GM21515 (cell line): ENCODE measurements at regions not wholly inside any gene's neighbourhood (a gene's known extent, or its start where the extent isn't known, plus 50 kb on each side); places are given as distances from the start of the nearest gene placed in this dataset.

Experiments used
- ATAC-seq: cut with Tn5 transposase; IDR thresholded peaks from one replicate; pipeline ENCODE4 v1.9.1; 2021; ENCODE audit not compliant: unreplicated experiment

GRCh38 chr20:51269671-51270070 is 246.8 kb upstream of the KCNG1 start:
- no peak for ATAC-seq

- ATAC-seq: no peak
Observed at GRCh38 chr20:51267679-51268078, 244.8 kb upstream of the KCNG1 start.

DNA sequence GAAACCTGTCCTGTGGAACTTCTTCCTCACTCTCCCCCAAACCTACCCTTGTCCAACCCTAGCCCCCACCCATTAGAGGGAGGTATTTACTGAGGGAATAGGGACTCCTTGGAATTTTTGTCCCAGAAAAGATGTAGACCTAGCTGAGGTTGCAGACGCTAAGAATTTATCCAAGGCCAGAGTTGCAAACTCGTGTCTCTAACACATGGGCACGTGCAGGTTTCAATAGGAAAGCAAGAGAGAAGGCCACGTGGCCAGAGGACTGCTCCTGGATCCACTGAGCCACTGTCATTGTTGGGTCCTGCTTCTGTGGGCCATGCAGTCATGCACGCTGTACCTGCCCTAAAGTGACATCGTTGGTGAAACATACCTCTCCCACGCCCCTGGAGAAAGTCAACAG is 243.4 kb upstream of the KCNG1 start:
- no peak for ATAC-seq

- no peak for ATAC-seq
Observed at GRCh38 chr20:51265361-51265760, 242.5 kb upstream of the KCNG1 start.

DNA sequence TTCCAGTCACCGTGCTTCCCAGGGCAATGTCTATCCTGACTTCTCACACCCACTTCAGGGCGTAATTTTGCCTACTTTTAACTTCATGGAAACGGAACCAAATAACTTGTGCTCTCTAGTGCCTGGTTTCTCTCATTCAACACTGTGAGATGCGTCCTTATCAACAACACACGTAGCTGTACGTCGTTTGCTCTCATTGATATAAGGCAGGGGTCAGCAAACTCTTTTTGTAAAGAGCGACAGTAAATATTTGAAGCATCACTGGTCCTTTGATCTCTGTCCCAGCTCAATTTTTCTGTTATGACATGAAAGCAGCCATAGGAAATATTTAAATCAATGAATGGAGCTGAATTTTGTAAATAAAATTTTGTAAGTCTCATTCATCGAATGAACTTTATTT is 239.3 kb upstream of the KCNG1 start:
- ATAC-seq: no peak

GRCh38 chr20:51259455-51259854 is 236.5 kb upstream of the KCNG1 start:
- ATAC-seq: no peak

- ATAC-seq: no peak
Observed at GRCh38 chr20:51258582-51259165, 235.8 kb upstream of the KCNG1 start.

GRCh38 chr20:51255417-51255816 is 232.5 kb upstream of the KCNG1 start:
- no peak for ATAC-seq

- ATAC-seq: no peak
Observed at GRCh38 chr20:51253280-51253679, 230.4 kb upstream of the KCNG1 start.

GRCh38 chr20:51249781-51250180 is 226.9 kb upstream of the KCNG1 start:
- ATAC-seq: no peak

- ATAC-seq: no peak
Observed at GRCh38 chr20:51249215-51249614, 226.3 kb upstream of the KCNG1 start.

DNA sequence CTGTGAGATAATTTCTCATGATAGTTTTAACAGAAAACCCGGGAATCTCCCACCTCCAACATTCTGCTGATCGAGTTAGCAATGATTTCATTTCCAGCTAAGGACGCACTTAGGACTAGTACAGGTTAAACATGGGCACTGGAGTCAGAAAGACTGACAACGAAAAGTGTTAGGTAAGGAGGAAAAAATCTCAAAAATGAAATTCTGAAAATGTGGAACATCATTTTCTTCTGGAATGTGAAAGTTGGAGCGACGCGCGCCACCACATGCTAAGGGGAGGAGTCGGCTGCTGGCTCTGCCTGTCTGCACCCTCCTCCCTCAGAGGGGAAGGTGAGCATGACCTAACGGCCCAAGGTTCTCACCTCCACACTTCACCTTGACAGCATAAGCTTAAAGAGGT is 221.6 kb upstream of the KCNG1 start:
- ATAC-seq: no peak

DNA sequence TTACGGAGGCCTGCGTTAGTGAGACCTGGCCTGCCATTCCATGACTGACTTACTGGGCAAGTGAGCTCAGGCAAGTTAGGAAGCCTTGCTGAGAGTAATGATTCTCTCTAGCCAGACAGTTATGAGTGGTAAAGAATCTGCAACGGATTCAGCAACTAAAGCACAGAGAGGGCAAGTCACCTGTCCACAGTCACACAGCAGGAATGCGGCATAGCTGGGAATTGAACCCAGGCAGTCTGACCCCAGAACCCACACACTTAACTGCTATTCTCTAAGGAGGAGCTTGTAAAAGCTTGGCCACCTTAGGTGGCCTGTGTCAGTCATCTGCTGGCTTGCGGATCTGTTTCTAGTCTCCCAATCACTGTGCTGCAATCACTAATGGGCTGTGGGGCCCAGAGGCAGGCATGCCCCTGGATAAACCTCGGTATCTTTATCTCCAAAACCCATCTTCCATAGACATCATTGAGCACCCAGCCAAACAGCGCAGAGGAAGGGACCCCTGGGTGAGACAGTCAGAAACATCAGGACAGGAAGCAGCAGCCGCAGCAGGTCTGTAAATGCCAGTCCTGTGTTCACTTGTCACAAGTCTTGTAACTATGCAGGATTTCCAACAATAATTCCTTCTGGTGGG is 215.9 kb upstream of the KCNG1 start:
- no peak for ATAC-seq

DNA sequence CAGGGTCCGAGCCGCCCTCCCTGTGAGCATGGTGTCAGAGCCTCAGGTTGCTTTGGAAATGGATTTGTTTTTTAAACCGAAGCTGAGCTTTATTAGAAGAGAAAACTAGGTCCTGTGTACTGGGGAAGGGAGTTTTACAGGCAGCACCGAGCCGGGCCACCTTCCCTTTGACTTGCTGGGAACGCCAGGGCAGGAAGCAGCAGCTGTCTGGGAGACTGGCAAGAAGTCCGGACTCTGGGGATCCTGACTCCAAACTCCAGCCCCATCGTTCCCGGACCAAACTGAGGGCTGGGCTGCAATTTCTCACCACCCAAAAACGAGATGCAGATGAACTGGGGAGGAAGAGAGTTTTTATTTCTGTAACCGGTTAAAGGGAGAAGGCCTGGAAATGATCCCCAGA is 214.9 kb upstream of the KCNG1 start:
- ATAC-seq: no peak

- ATAC-seq: no peak
Observed at GRCh38 chr20:51237278-51237677, 214.4 kb upstream of the KCNG1 start.

DNA sequence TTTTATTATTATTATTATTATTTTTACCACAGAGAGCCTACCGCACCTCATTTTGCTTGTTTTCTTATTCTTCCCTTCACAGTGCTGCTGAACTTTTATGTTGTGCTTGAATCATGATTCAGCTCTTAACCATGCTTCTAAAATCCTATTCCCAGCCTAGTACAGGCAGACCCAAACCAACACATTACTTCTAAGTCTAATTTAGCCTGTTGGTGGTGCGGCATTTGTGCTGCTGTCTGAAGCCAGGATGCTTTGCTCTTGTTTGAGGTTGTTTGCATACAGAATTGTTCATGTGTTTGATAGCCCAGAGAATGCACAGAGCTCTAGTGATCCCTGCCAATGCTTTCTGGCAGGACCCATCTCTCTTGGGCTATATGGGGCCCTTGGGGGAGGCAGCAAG is 213.5 kb upstream of the KCNG1 start:
- no peak for ATAC-seq

DNA sequence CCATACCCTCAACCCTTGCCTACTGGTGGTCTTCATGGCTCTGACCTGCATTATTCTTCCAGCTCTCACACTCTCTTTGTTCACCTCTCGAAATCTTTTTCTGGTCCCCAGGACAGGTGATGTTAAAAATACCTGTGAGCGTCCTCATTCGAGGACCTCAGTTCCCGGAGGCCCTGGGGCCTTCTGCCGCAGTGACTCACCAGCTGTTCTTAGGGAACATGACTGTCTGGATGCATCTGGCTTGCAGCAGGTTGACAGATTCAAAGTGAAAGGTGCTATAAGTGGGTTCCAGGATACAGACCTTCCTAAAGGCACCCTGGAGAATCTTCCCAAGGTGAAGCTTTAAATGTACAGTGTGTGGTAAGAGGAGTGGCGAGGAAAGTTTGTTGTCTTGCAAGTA is 210.4 kb upstream of the KCNG1 start:
- no peak for ATAC-seq

- no peak for ATAC-seq
Observed at GRCh38 chr20:51230727-51231126, 207.8 kb upstream of the KCNG1 start.

DNA sequence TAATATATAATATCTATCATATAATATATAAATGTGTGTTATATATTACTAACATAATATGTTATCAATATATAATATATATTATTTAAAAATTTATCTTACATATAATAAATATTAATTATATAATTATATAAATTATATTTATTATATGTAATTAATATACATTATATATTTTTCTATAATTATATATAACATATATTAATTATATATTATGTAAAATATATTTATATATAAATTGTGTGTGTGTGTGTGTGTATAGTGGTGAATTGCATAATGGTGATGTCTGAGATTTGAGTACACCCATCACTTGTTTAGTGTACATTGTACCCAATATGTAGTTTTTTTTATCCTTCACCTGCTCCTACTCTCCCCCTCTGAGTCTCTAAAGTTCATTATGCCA is 205.9 kb upstream of the KCNG1 start:
- no peak for ATAC-seq

GRCh38 chr20:51227744-51228143 is 204.8 kb upstream of the KCNG1 start:
- ATAC-seq: no peak

DNA sequence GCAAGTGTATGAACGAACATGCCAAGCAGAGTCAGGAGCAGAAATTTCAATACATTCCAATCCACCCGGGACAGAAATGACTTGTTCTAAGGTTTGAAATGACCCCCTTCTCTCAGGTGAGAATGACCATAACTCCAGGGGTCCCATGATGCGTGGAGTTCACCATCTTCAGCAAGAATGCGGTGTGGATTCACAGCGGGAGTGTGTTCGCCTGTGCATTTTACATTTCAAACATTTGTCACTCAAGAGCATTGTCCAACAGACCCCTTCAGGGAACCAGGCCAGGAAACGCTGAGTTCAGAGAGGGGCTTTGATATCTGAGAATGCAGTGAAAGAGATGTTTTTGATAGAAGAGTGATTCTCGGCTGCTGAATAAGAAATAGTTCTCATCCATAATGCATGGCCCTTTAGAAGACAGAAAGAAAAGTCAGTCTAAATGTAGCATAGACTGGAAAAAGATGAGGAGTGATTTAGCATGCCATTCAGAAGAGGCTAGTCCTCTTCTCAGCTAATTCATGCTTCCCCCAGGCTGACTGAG is 200.3 kb upstream of the KCNG1 start:
- ATAC-seq: no peak

GRCh38 chr20:51221791-51222408 is 199.0 kb upstream of the KCNG1 start:
- ATAC-seq: no peak

DNA sequence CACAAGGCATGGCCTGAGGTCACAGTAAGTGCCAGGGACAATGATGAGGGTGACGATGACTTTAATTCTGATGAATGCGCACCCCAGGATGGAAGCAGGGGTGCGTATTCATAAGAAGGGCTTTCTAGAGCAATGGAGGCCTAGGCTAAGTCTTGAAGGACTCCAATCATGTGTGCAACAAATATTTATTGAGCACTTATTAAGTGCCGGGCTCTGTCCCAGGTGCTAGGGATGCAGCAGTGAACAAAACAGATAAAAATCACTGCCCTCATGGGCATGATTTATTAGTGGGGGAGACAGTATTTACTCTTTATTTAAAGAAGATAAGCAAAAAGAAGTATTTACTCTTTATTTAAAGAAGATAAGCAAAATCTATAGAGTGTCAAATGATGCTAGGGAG is 198.2 kb upstream of the KCNG1 start:
- no peak for ATAC-seq
